HL-60 (cell line): ENCODE measurements at regions not wholly inside any gene's neighbourhood (a gene's known extent, or its start where the extent isn't known, plus 50 kb on each side); places are given as distances from the start of the nearest gene placed in this dataset.

Experiments used
- GABPA ChIP-seq: IDR thresholded peaks from 2 replicates; pipeline ENCODE4 v1.6.1; 2012; ENCODE audit warnings: low read depth
- POLR2AphosphoS5 ChIP-seq: IDR thresholded peaks from 2 replicates; pipeline ENCODE4 v1.6.1; 2012; ENCODE audit warnings: low read depth
- SPI1 ChIP-seq: IDR thresholded peaks from 2 replicates; pipeline ENCODE4 v1.6.1; 2012; ENCODE audit warnings: low read depth, mild to moderate bottlenecking, borderline replicate concordance
- TF ChIP-seq, protein P1 (sequence below): IDR thresholded peaks from one replicate; pipeline ENCODE4 v1.5.1; 2011; ENCODE audit warnings: low read length, control low read depth, inconsistent platforms; ENCODE audit not compliant: insufficient read depth
- TF ChIP-seq, protein P2 (sequence below): IDR thresholded peaks from 2 replicates; pipeline ENCODE4 v1.6.1; 2012; ENCODE audit warnings: low read depth; ENCODE audit not compliant: insufficient replicate concordance

DNA sequence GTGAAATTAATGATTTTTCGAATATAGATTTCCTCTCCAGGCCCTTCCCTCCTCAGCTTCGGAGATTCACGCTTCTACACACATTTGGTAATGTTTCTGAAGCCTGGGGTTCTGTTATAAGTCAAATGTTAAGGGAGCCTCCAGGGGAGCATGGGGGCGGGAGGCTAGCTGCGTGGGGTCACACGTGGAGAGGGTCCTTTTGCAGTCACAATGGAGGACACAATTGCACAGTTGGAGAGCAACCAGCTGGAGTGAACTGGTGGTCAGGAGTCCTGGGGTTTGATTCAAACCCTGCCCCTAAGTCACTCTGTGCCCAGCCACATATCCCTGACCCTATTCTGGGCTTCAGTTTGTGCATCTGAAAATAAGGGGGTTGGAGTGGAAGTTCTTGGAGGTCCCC, 481.4 kb downstream of the CDK5RAP2 start:
- TF ChIP-seq, protein P1, sequence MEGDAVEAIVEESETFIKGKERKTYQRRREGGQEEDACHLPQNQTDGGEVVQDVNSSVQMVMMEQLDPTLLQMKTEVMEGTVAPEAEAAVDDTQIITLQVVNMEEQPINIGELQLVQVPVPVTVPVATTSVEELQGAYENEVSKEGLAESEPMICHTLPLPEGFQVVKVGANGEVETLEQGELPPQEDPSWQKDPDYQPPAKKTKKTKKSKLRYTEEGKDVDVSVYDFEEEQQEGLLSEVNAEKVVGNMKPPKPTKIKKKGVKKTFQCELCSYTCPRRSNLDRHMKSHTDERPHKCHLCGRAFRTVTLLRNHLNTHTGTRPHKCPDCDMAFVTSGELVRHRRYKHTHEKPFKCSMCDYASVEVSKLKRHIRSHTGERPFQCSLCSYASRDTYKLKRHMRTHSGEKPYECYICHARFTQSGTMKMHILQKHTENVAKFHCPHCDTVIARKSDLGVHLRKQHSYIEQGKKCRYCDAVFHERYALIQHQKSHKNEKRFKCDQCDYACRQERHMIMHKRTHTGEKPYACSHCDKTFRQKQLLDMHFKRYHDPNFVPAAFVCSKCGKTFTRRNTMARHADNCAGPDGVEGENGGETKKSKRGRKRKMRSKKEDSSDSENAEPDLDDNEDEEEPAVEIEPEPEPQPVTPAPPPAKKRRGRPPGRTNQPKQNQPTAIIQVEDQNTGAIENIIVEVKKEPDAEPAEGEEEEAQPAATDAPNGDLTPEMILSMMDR = no peak
- TF ChIP-seq, protein P2, sequence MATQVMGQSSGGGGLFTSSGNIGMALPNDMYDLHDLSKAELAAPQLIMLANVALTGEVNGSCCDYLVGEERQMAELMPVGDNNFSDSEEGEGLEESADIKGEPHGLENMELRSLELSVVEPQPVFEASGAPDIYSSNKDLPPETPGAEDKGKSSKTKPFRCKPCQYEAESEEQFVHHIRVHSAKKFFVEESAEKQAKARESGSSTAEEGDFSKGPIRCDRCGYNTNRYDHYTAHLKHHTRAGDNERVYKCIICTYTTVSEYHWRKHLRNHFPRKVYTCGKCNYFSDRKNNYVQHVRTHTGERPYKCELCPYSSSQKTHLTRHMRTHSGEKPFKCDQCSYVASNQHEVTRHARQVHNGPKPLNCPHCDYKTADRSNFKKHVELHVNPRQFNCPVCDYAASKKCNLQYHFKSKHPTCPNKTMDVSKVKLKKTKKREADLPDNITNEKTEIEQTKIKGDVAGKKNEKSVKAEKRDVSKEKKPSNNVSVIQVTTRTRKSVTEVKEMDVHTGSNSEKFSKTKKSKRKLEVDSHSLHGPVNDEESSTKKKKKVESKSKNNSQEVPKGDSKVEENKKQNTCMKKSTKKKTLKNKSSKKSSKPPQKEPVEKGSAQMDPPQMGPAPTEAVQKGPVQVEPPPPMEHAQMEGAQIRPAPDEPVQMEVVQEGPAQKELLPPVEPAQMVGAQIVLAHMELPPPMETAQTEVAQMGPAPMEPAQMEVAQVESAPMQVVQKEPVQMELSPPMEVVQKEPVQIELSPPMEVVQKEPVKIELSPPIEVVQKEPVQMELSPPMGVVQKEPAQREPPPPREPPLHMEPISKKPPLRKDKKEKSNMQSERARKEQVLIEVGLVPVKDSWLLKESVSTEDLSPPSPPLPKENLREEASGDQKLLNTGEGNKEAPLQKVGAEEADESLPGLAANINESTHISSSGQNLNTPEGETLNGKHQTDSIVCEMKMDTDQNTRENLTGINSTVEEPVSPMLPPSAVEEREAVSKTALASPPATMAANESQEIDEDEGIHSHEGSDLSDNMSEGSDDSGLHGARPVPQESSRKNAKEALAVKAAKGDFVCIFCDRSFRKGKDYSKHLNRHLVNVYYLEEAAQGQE = no peak
- TF ChIP-seq GABPA (no peak), POLR2AphosphoS5 (no peak), SPI1 (no peak)
